ENCODE measurements at regions not wholly inside any gene's neighbourhood (a gene's known extent, or its start where the extent isn't known, plus 50 kb on each side); places are given as distances from the start of the nearest gene placed in this dataset.

DNA sequence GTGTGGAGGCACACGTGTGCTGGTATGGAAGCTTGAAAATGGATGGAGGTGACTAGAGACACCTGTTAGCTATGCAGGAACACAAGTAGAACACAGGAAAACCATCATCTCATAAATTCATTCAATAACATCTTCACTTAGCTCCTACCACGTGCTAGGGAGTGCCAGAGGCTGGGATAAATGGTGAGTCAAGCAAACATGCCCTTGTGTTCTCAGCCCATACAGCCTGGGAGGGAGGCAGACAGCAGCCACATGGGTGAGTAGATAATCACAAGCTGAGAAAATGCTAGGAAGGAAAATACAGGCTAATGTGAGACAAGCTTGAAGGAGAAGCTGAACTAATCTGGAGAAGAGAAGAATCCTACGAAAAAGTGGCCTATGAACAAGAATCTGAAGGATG is 468.0 kb upstream of the ZMIZ1 start:
- no peak for TF ChIP-seq TAF1 (IDR thresholded peaks at IDR 0.05; ENCODE audit: borderline replicate concordance, insufficient read depth, low read length)
- TF ChIP-seq REST (IDR thresholded peaks at IDR 0.05; ENCODE audit: insufficient read depth in 1 of 2, low read depth in 2 of 2, low read length in 2 of 2), result no peak
- TF ChIP-seq POLR2AphosphoS5 (IDR thresholded peaks at IDR 0.05; ENCODE audit: low read depth, low read length), result no peak
- no peak for TF ChIP-seq FOXP2 (optimal IDR thresholded peaks at IDR 0.05; ENCODE audit: borderline replicate concordance, extremely low read depth, extremely low read length, insufficient read depth)
- no peak for TF ChIP-seq SIN3A (IDR thresholded peaks at IDR 0.05; ENCODE audit: borderline replicate concordance, insufficient read depth, low read length)
